Mucosa of stomach (tissue), 1 donor: ENCODE measurements at regions not wholly inside any gene's neighbourhood (a gene's known extent, or its start where the extent isn't known, plus 50 kb on each side); places are given as distances from the start of the nearest gene placed in this dataset.

Source experiments
- H3K27me3 ChIP-seq: one replicate; pipeline ENCODE4 v1.7.0; 2013; ENCODE audit warnings: mild to moderate bottlenecking, low read length; ENCODE audit not compliant: control insufficient read depth, insufficient read depth
- H3K36me3 ChIP-seq: one replicate; pipeline ENCODE4 v1.7.0; 2013; ENCODE audit warnings: low read length; ENCODE audit not compliant: control insufficient read depth, insufficient read depth
- H3K4me1 ChIP-seq: one replicate; pipeline ENCODE4 v1.7.0; 2013; ENCODE audit warnings: mild to moderate bottlenecking, low read length; ENCODE audit not compliant: control insufficient read depth, insufficient read depth
- H3K4me3 ChIP-seq: one replicate; pipeline ENCODE4 v1.7.0; 2013; ENCODE audit warnings: low read length
- H3K9ac ChIP-seq: one replicate; pipeline ENCODE4 v1.7.0; 2013; ENCODE audit warnings: mild to moderate bottlenecking, low read length, moderate library complexity
- H3K9me3 ChIP-seq: one replicate; pipeline ENCODE4 v1.7.0; 2013; ENCODE audit warnings: mild to moderate bottlenecking, low read length, moderate library complexity; ENCODE audit not compliant: control insufficient read depth
- donor health status: Pancreatic carcinoma.

DNA sequence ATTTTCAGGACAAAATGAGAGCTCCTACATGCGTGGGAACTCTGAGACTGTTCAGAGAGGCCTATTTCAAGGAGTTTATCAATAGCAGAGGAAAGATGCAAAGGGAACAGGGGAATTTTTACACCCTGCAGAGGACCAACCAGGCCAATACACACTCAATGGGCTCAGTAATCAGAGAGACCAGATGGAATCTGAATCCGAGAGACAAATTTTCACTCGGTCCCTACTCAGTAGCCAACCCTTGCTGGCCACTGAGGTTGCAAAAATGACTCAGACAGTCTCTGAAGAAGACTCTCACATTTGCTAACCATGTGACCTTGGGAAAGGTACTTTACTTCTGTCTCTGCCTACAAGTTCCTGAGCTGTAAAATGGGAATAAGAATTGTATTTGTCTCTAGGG lies 479.4 kb downstream of the CDK5RAP2 start:
- H3K9me3 ChIP-seq: no peaks in the 10 kb centered on the region
- no peaks in the 10 kb centered on the region for H3K27me3 ChIP-seq
- no peak overlapping the region for H3K9ac ChIP-seq
- H3K4me3 ChIP-seq: no peak overlapping the region
- H3K4me1 ChIP-seq: no peaks in the 10 kb centered on the region
- H3K36me3 ChIP-seq: no peaks in the 10 kb centered on the region

DNA sequence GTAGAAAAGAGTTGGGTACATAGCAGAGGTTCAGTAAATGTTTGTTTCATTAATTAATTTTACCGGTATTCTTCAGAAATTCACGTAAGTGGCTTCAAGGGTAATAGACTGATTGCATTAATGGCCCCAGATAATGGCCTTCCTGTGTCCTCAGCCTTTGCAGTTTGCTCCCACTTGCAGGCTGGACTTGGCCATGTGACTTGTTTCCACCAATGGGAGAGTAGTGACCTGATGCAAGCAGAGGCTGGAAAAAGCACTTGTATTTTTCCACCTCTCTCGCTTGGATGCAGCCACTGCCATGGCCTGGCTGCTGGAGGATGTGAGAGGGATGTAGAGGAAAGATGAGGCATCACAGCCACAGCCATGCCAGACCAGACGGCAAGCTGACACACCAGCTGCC lies 480.9 kb downstream of the CDK5RAP2 start:
- Histone ChIP-seq H3K36me3 (no peaks in the 10 kb centered on the region), H3K4me1 (no peaks in the 10 kb centered on the region), H3K4me3 (no peak overlapping the region), H3K27me3 (no peaks in the 10 kb centered on the region), H3K9ac (no peak overlapping the region), H3K9me3 (no peaks in the 10 kb centered on the region)

DNA sequence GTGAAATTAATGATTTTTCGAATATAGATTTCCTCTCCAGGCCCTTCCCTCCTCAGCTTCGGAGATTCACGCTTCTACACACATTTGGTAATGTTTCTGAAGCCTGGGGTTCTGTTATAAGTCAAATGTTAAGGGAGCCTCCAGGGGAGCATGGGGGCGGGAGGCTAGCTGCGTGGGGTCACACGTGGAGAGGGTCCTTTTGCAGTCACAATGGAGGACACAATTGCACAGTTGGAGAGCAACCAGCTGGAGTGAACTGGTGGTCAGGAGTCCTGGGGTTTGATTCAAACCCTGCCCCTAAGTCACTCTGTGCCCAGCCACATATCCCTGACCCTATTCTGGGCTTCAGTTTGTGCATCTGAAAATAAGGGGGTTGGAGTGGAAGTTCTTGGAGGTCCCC lies 481.4 kb downstream of the CDK5RAP2 start:
- Histone ChIP-seq H3K4me1 (no peaks in the 10 kb centered on the region), H3K9me3 (no peaks in the 10 kb centered on the region), H3K27me3 (no peaks in the 10 kb centered on the region), H3K36me3 (no peaks in the 10 kb centered on the region), H3K4me3 (no peak overlapping the region), H3K9ac (no peak overlapping the region)

DNA sequence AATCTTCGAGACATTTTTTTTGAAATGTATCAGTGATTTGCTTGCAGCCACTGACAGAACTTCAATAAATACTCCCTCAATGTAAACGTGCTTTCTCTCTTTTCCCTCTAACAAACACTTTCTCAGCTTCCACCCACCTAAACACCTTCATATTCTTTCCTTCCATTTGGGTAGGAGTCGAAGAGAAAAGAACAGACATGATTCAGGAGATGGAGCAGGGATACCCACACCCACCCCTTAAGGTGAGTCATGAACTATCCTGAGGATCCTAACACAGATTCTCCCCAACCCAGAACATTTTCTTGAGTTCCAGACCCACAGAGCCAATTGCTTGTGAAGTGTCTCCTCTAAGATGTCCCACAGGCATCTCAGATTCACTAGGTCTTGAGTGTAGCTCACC lies 488.8 kb downstream of the CDK5RAP2 start:
- no peaks in the 10 kb centered on the region for H3K36me3 ChIP-seq
- no peaks in the 10 kb centered on the region for H3K9me3 ChIP-seq
- H3K27me3 ChIP-seq: no peaks in the 10 kb centered on the region
- H3K9ac ChIP-seq: no peak overlapping the region
- H3K4me1 ChIP-seq: no peaks in the 10 kb centered on the region
- H3K4me3 ChIP-seq: no peak overlapping the region

DNA sequence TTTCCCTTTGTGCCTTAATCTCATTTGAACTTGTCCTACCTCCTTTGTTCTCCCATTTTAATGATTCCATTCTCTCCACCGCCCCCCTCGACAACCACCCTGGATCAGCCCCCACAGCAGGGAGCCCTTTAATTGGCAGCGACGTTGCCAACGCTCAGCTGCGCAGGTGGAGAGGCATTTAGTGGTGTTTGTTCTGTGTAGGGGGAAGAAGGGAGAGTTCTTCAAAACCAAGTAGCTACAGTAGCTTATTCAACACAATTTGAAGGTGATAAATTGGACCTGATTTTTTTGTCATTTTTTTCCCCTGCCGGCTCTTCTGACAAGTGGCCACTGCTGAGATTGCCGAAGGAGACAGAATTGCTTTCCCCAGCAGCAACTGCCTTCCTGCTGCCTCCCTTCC lies 499.1 kb downstream of the CDK5RAP2 start:
- H3K27me3 ChIP-seq: no peaks in the 10 kb centered on the region
- H3K9me3 ChIP-seq: no peaks in the 10 kb centered on the region
- no peak overlapping the region for H3K4me3 ChIP-seq
- H3K36me3 ChIP-seq: no peaks in the 10 kb centered on the region
- H3K4me1 ChIP-seq: no peaks in the 10 kb centered on the region
- H3K9ac ChIP-seq: no peak overlapping the region

DNA sequence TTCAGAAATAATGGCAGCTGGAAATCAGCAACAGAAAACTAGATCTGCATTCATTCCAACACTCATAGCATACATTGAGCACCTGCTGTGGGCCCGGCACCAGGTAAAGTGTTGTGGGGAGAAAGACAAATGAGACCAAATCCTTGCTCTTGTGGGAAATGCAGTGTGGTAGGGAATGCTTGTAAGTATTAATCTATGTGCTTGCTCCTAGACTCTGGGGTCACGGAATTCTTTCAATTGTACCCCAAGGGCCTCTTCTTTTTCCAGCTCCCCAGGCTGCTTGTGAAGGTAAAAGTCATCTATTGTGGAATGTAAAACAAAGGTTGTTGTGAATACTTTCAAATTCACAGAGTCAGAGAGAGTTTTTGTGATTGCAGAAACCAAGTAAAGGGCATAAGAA lies 501.9 kb downstream of the CDK5RAP2 start:
- no peak overlapping the region for H3K9ac ChIP-seq
- H3K9me3 ChIP-seq: no peaks in the 10 kb centered on the region
- H3K4me1 ChIP-seq: no peaks in the 10 kb centered on the region
- H3K4me3 ChIP-seq: no peak overlapping the region
- no peaks in the 10 kb centered on the region for H3K27me3 ChIP-seq
- H3K36me3 ChIP-seq: no peaks in the 10 kb centered on the region

DNA sequence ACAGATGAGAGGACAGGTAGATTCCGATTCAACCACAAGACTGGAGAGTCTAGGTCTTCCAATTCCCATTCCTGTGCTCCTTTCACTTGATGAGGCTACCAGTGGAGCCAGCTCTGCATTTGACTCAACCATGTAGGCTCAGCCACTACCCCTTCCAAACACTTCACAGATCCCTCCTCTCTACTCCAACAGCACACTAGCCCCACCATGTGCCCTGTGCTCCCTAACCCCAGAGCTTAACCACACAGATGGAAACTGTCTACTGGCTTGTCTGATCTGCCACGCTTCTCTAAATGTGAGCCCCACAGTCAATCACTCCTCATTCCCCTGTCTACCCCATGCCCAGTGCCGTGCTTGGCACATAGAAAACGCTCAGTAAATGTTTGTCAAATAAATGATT lies 508.2 kb downstream of the CDK5RAP2 start:
- H3K9ac ChIP-seq: no peak overlapping the region
- H3K4me3 ChIP-seq: no peak overlapping the region
- H3K4me1 ChIP-seq: no peaks in the 10 kb centered on the region
- no peaks in the 10 kb centered on the region for H3K27me3 ChIP-seq
- no peaks in the 10 kb centered on the region for H3K9me3 ChIP-seq
- no peaks in the 10 kb centered on the region for H3K36me3 ChIP-seq

DNA sequence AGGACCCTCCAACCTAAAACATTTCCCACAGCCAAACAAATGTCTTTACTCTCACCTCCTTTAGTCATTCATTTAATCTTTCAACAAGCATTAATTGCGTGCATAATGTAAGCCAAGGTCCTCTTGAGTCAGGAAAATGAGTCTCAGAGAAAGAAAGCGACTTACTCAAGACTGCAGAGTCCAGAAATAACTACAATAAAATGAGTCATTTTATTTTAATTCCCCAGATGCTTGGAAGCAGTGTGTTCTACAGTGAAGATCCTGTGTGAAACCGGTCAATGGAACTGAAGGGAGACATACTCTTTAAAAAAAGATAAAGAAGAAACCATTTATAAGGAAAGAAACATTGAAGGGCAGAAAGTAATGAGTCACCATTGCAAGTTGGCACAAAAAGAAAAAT lies 513.7 kb downstream of the CDK5RAP2 start:
- Histone ChIP-seq H3K4me3 (no peak overlapping the region), H3K9me3 (no peaks in the 10 kb centered on the region), H3K36me3 (no peaks in the 10 kb centered on the region), H3K4me1 (no peaks in the 10 kb centered on the region), H3K27me3 (no peaks in the 10 kb centered on the region), H3K9ac (no peak overlapping the region)

DNA sequence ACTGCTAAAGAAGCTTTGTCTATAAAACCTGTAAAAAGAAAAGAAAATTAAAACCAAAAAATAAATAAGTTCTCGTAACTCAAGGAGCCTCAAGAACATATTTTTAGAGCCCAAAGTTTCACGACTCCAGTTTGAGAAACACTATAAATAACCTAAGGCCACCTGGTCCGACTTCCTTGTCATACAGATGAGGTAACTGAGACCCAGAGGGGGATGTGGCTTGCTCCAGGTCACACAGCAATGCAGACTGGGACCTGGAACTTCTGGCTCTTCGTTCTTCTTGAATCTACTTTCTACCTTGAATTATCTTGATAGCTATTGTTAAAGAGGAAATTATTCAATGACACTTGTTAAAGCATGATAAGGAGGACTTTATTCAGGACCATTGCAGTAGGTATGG lies 514.8 kb downstream of the CDK5RAP2 start:
- H3K9me3 ChIP-seq: no peaks in the 10 kb centered on the region
- H3K27me3 ChIP-seq: no peaks in the 10 kb centered on the region
- H3K4me3 ChIP-seq: no peak overlapping the region
- no peaks in the 10 kb centered on the region for H3K4me1 ChIP-seq
- no peak overlapping the region for H3K9ac ChIP-seq
- H3K36me3 ChIP-seq: no peaks in the 10 kb centered on the region

DNA sequence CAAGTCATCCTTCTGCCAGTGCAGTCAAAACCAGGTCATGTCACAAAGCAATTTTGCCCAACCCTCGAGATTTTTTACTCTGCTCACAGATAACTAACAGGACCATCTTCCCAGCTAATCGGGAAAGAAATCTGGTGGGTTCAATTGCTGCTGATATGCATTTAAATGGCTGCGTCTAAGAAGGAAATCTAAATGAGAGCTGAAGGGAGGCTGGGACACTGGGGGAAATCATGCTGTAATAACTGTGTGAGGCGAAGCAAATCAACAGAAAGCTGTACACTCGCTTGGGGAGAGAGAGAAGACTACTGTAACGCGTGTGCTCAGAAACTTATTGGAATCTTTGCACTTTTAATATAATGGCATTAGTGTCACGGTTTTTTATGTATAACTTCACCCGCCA lies 535.0 kb downstream of the CDK5RAP2 start:
- no peaks in the 10 kb centered on the region for H3K4me1 ChIP-seq
- H3K27me3 ChIP-seq: no peaks in the 10 kb centered on the region
- no peaks in the 10 kb centered on the region for H3K36me3 ChIP-seq
- H3K9ac ChIP-seq: no peak overlapping the region
- H3K9me3 ChIP-seq: no peaks in the 10 kb centered on the region
- no peak overlapping the region for H3K4me3 ChIP-seq

DNA sequence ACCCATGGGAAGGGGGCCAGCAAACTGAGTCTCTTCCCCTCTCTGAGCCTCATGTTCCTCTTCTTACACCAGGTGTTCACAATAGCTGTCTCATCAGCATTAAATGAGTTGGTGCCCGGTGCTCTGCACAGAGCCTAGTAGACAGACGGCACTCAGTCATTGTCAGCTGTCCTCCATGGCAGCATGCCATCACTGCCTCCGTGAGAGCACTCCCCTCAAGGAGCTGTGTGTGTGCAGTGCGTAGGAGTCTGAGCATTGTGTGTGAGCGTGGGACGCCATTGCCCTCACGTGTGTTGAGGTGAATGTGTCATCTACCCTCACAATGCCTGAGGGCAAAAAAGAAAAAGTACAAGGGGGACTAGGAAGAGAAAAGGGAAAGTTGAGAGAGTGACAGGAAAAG lies 536.5 kb downstream of the CDK5RAP2 start:
- Histone ChIP-seq H3K36me3 (no peaks in the 10 kb centered on the region), H3K4me3 (no peak overlapping the region), H3K27me3 (no peaks in the 10 kb centered on the region), H3K9me3 (no peaks in the 10 kb centered on the region), H3K4me1 (no peaks in the 10 kb centered on the region), H3K9ac (no peak overlapping the region)

DNA sequence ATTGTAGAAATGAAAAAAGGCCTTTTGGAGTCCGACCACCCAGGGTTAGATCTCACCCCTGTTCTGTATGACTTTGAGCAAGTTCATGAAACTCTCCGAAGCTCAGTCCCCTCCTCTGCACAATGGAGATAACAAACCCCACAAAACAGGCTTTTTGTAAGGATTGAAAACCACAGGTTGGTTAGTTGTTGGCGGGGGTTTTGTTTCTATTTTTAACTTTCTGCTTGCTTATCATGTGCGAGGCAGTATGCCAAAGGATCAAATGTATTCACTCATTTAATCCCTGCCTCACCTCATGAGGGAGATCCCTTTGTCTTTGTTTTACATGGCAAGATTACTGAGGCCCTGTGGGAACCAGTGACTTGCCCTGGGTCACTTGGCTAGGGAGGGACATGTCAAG lies 539.1 kb downstream of the CDK5RAP2 start:
- Histone ChIP-seq H3K9ac (no peak overlapping the region), H3K36me3 (no peaks in the 10 kb centered on the region), H3K4me3 (no peak overlapping the region), H3K9me3 (no peaks in the 10 kb centered on the region), H3K4me1 (no peaks in the 10 kb centered on the region), H3K27me3 (no peaks in the 10 kb centered on the region)

DNA sequence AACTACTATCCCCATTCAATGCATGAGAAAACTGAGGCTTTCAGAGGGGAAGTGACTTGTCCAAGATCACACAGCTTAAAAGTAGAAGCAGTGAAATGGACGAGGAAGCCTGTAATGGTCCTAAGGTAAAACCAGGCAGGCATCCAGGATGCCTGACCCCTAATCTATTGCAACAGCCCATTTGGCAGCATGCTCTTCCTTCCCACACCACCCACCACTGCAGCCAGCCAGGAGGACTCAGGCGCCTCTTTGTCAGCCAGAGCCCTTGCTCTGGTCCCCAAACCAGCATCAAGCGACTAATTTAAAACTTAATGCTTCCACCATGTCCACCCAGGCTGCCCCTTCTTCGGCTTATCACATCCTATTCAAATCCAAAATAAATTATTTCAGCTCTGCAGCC lies 541.6 kb downstream of the CDK5RAP2 start:
- Histone ChIP-seq H3K9me3 (no peaks in the 10 kb centered on the region), H3K36me3 (no peaks in the 10 kb centered on the region), H3K4me1 (no peaks in the 10 kb centered on the region), H3K9ac (no peak overlapping the region), H3K4me3 (no peak overlapping the region), H3K27me3 (no peaks in the 10 kb centered on the region)
